ENCODE measurements at regions not wholly inside any gene's neighbourhood (a gene's known extent, or its start where the extent isn't known, plus 50 kb on each side); places are given as distances from the start of the nearest gene placed in this dataset.
"Not testable (repeated sequence)": the region's sequence is repeated elsewhere in the genome, so short reads cannot be mapped to it uniquely, and the experiment has no call there.

DNA sequence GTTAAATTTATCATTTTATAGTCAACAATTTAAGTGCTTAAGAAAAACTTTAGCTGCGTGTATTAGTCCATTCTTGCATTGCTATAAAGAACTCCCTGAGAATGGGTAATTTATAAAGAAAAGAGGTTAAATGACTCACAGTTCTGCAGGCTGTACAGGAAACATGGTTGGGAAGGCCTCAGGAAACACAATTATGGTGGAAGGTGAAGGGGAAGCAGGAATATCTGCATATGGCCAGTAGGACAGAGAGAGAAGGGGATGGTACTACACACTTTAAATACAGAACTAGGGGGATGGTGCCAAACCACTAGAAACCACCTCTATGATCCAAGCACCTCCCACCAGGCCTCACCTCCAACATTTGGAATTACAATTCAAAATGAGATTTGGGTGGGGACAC, 295.5 kb upstream of the PLGLB1 start:
- H3K9ac ChIP-seq (ENCODE audit: low read length); intact Hi-C loops (cut with micrococcal nuclease); H3K27ac ChIP-seq (ENCODE audit: low read length); H3K36me3 ChIP-seq (ENCODE audit: low read depth, low read length); H3F3A ChIP-seq (ENCODE audit: low read length, unreplicated experiment); ATAC-seq; H3K27me3 ChIP-seq (ENCODE audit: low read length); H3K9me3 ChIP-seq (ENCODE audit: low read length); H3K4me2 ChIP-seq (ENCODE audit: low read length); H4K20me1 ChIP-seq (ENCODE audit: low read length); H3K4me3 ChIP-seq (ENCODE audit: low read length); BruUV-seq (replicated peaks); H3K4me1 ChIP-seq (ENCODE audit: insufficient read depth, low read length); POLR2A ChIA-PET (ENCODE audit: unreplicated experiment); CTCF ChIA-PET; H2AFZ ChIP-seq (ENCODE audit: low read length); H3K9me2 ChIP-seq (replicated peaks; ENCODE audit: low read length); H3K79me2 ChIP-seq (ENCODE audit: low read length): not testable (repeated sequence)
- peak; percentile 1 for DNase-seq

DNA sequence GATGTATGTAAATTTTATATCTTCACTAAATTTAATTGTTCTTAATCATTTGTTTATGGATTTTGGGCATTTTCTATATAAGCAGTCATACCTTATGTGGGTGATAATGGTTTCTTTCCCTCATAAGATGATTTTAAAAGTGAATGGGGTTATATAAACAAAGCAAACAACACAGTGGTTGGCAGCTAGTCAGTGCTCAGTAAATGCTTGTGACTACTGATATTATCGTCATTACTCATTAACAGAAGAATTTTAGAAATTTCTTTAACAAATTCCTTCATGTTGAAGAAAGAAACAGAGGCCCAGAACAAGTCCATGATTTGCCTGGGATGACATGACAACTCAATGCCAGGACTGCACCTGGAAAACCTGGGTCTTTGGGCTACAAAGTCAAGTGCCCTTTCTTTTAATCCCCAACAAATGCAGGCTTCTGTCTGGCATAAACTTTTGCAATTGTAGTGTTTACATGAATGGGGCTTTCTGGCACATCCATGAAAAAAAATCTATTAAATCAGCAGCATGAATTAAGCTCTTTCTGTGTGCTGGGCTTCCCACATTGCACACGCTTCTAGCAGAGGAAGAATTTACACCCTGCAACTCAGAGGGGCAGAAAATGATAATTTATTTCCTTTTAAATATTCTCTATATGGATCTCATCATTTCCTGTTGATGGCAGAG, 297.3 kb upstream of the PLGLB1 start:
- H3K27ac ChIP-seq (ENCODE audit: low read length); H3K4me1 ChIP-seq (ENCODE audit: insufficient read depth, low read length); H3K9me3 ChIP-seq (ENCODE audit: low read length); H4K20me1 ChIP-seq (ENCODE audit: low read length); H3K79me2 ChIP-seq (ENCODE audit: low read length); BruUV-seq (replicated peaks); H3K36me3 ChIP-seq (ENCODE audit: low read depth, low read length); H3K27me3 ChIP-seq (ENCODE audit: low read length); POLR2A ChIA-PET (ENCODE audit: unreplicated experiment); H3K4me3 ChIP-seq (ENCODE audit: low read length); H2AFZ ChIP-seq (ENCODE audit: low read length); H3K9me2 ChIP-seq (replicated peaks; ENCODE audit: low read length); H3K4me2 ChIP-seq (ENCODE audit: low read length); CTCF ChIA-PET; H3K9ac ChIP-seq (ENCODE audit: low read length); H3F3A ChIP-seq (ENCODE audit: low read length, unreplicated experiment); intact Hi-C loops (cut with micrococcal nuclease): not testable (repeated sequence)
- peak; percentile 64 for ATAC-seq
- peak; percentile 73 for DNase-seq

DNA sequence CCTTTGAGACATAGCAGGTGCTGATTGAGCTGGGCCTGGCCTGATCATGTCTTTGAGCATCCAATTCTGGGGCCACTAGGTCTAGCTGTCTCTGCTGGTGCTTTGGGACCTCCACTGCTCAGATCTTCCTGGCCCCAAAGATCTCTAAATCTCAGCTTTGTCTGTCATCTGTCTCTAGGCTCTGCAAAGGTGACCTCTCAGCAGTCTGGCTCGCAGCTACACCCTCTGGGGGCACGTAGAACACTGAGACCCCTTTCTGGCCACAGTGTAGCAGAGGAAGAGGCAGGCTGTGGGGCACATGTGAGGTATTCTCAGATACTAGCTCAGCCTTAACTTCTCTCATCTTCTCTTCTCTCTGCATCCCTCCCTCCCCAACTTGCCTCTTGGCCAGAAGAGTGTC, 298.1 kb upstream of the PLGLB1 start:
- BruUV-seq (replicated peaks); H3K36me3 ChIP-seq (ENCODE audit: low read depth, low read length); H3K27me3 ChIP-seq (ENCODE audit: low read length); ATAC-seq; H3K4me2 ChIP-seq (ENCODE audit: low read length); H3K27ac ChIP-seq (ENCODE audit: low read length); H3K4me3 ChIP-seq (ENCODE audit: low read length); H3K79me2 ChIP-seq (ENCODE audit: low read length); H3K4me1 ChIP-seq (ENCODE audit: insufficient read depth, low read length); POLR2A ChIA-PET (ENCODE audit: unreplicated experiment); H3F3A ChIP-seq (ENCODE audit: low read length, unreplicated experiment); DNase-seq; H3K9ac ChIP-seq (ENCODE audit: low read length); H3K9me2 ChIP-seq (replicated peaks; ENCODE audit: low read length); H2AFZ ChIP-seq (ENCODE audit: low read length); intact Hi-C loops (cut with micrococcal nuclease); H3K9me3 ChIP-seq (ENCODE audit: low read length); H4K20me1 ChIP-seq (ENCODE audit: low read length); CTCF ChIA-PET: not testable (repeated sequence)

DNA sequence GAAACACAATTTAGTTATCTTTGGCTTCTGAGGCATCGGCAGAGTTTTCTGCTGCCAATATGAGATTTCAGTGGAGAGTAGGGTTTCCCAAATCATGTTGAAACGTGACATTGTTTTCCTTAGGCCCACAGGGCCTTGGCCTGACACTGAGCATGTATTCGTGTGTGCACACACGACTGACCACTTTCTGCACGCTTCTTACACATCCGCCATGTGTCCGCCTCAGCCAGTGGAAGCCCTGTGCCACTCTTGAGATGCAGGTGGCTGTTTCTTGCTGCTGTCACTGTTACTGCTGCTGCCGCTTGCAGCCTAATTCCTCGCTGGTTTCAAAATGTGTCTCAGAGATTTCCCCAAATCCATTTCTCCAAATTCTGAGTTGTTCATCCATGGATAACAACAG, 299.6 kb upstream of the PLGLB1 start:
- H3K4me2 ChIP-seq (ENCODE audit: low read length); POLR2A ChIA-PET (ENCODE audit: unreplicated experiment); BruUV-seq (replicated peaks); H2AFZ ChIP-seq (ENCODE audit: low read length); H3K27ac ChIP-seq (ENCODE audit: low read length); H3K36me3 ChIP-seq (ENCODE audit: low read depth, low read length); H3K27me3 ChIP-seq (ENCODE audit: low read length); H3K79me2 ChIP-seq (ENCODE audit: low read length); H3K9me3 ChIP-seq (ENCODE audit: low read length); CTCF ChIA-PET; H3K4me3 ChIP-seq (ENCODE audit: low read length); DNase-seq; H4K20me1 ChIP-seq (ENCODE audit: low read length); H3K9ac ChIP-seq (ENCODE audit: low read length); ATAC-seq; intact Hi-C loops (cut with micrococcal nuclease); H3K9me2 ChIP-seq (replicated peaks; ENCODE audit: low read length); H3F3A ChIP-seq (ENCODE audit: low read length, unreplicated experiment): not testable (repeated sequence)
- peaks cover 13% of the 10 kb centered on the region; the same call in 1 of the 2 replicates for H3K4me1 ChIP-seq (ENCODE audit: insufficient read depth, low read length)

DNA sequence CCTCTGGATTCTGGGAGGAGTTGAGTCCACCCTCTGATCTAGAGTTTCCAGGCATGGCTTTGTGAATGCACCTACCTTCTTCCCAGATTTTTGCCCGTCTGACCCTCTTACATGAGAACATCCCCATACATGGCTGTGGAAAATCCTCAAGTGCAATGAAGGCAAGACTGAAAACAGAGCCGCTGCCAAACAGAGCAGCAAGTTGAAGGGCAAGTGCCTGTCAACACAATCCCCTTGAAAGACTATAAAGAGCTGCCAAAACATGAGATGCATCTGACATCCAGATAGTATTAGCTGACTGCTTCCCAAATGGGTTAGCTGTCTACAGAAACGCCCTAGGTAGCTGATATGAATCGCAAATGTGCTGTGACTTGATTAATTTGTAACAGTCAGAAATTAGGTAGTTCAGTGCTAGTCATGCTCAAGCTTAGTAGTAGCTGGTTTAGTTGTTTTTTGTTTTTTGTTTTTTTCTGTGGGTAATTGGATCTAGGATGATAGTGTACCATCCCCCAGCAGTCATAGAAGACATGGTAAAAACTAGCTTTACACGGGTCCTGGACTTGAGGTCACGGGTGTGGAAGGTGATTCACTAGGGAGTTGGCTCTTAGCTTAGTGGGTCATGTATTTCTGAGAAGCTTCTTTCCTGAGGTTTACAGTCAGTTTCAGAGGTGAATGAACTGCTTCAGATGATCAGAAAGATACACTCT, 302.8 kb upstream of the PLGLB1 start:
- peak; percentile 88 for ATAC-seq

DNA sequence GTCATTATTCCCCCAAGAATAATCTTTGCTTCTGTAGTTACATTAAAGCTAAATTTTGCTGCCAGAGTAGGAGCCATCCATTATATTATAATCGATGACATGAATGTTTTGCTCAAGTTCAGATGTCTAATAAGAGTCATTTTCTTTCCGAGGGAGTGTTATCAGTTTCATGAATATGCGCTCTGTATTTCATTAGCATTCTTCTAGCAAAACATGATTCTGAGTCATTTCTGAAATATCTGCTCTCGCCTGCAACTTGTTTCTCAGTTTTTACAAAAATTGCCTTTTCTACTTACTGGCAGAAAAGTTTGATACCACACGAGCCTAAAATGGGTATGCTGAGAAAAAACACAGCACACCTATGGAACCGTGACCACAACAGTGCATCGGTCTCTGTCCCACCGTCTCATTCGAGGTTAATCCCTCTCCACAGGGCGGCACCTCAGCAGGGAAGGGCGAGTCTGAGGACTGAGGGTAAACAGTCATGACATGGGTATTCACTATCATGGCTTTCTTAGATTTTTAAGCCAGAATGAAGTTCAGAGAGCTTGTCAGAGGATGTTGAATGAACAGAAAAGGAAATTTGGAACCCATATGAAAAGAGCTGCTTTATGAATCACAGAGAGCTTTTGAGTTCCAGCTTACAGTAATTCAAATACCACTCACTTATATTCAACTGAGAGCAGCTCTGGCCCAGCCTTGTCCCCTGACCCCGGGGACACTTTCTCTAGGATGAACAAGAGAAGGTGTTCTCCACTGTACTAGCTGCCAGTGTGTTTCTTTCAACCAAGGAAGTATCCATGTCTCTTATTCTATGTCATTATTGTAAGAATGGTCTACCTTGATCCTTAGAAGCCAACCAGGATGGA, 303.6 kb upstream of the PLGLB1 start:
- H3K9me3 ChIP-seq (ENCODE audit: low read length); H3K9ac ChIP-seq (ENCODE audit: low read length); DNase-seq; H3F3A ChIP-seq (ENCODE audit: low read length, unreplicated experiment); H3K4me1 ChIP-seq (ENCODE audit: insufficient read depth, low read length); H3K4me3 ChIP-seq (ENCODE audit: low read length); H3K36me3 ChIP-seq (ENCODE audit: low read depth, low read length); POLR2A ChIA-PET (ENCODE audit: unreplicated experiment); H2AFZ ChIP-seq (ENCODE audit: low read length); intact Hi-C loops (cut with micrococcal nuclease); CTCF ChIA-PET; H3K9me2 ChIP-seq (replicated peaks; ENCODE audit: low read length); H3K79me2 ChIP-seq (ENCODE audit: low read length); H4K20me1 ChIP-seq (ENCODE audit: low read length); H3K27me3 ChIP-seq (ENCODE audit: low read length): not testable (repeated sequence)
- ATAC-seq: peak; percentile 83
- H3K4me2 ChIP-seq (ENCODE audit: low read length): peak overlapping the region; percentile 46
- TSS peak; percentile 95 for BruUV-seq (replicated peaks)
- peak overlapping the region; percentile 44 for H3K27ac ChIP-seq (ENCODE audit: low read length)

More for the DNA sequence above, 302.8 kb upstream of the PLGLB1 start:
- CTCF ChIA-PET; H4K20me1 ChIP-seq (ENCODE audit: low read length); H3K4me1 ChIP-seq (ENCODE audit: insufficient read depth, low read length); H3F3A ChIP-seq (ENCODE audit: low read length, unreplicated experiment); H3K9me3 ChIP-seq (ENCODE audit: low read length); H3K36me3 ChIP-seq (ENCODE audit: low read depth, low read length); intact Hi-C loops (cut with micrococcal nuclease); POLR2A ChIA-PET (ENCODE audit: unreplicated experiment); H3K9ac ChIP-seq (ENCODE audit: low read length); H2AFZ ChIP-seq (ENCODE audit: low read length); H3K79me2 ChIP-seq (ENCODE audit: low read length); H3K4me3 ChIP-seq (ENCODE audit: low read length); BruUV-seq (replicated peaks); H3K9me2 ChIP-seq (replicated peaks; ENCODE audit: low read length); H3K27me3 ChIP-seq (ENCODE audit: low read length): not testable (repeated sequence)
- Histone ChIP-seq H3K4me2 (ENCODE audit: low read length) (peak overlapping the region; percentile 33; the same call in 1 of the 2 replicates), H3K27ac (ENCODE audit: low read length) (peak overlapping the region; percentile 57)
- peak; percentile 28 for DNase-seq

Measured in PC-3 (cell line).